NCI-H446 (cell line): ENCODE measurements at regions not wholly inside any gene's neighbourhood (a gene's known extent, or its start where the extent isn't known, plus 50 kb on each side); places are given as distances from the start of the nearest gene placed in this dataset.
A peak's percentile ranks its signal among the peaks of the same experiment; 100 is the strongest.
"Not testable (repeated sequence)": the region's sequence is repeated elsewhere in the genome, so short reads cannot be mapped to it uniquely, and the experiment has no call there.

Source experiments
- DNase-seq, 2 experiments: peaks; one replicate each; lab custom pipeline; 2025; lab: John Stamatoyannopoulos, UW

- peak; percentile 34 to 84 for DNase-seq
Observed at GRCh38 chr12:23083267-23083666, 458.3 kb downstream of the ETNK1 start.

GRCh38 chr12:23084236-23084995, 459.4 kb downstream of the ETNK1 start:
- peak; percentile 88 to 99 for DNase-seq

- no peak for DNase-seq
Observed at GRCh38 chr12:23088594-23088993, 463.6 kb downstream of the ETNK1 start.

DNA sequence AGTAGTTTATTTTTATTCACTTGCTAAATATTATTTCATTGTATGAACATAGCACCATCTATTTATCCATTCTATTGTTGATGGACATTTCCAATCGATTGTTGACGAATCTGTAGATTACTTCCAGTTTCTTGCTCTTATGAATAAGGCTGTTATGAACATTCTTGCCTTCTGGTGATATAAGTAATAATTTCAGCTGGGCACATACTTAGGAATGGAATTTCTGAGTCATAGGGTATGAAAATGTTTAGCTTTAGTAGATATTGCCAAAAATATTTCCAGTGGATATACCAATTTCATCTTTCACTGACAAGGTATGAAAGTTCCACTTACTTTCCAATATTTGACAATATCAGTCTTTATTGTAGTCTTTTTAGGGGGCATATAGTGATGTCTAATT, 468.5 kb downstream of the ETNK1 start:
- peak in 1 of 2 experiments; percentile 33 for DNase-seq

GRCh38 chr12:23096321-23096720, 471.4 kb downstream of the ETNK1 start:
- DNase-seq, result no peak

DNA sequence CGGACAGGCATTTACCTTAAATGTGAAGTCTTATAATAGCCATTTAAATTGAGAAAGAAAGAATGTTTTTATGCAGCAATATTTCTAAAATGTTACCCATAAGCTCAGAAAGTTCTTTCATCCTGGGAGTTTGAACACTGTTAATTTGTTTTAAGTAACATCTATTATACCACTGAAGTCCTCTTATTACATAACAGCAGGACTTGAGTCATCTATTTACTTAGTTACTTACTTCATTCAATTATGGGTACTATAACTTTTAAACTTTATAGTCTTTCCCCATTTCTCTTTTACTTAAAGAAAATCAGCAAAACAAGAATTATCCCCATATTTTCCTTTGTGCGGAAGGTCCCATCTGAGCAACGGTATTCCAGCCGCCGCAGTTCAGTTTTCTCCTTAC, 473.1 kb downstream of the ETNK1 start:
- no peak for DNase-seq

GRCh38 chr12:23098517-23098916, 473.5 kb downstream of the ETNK1 start:
- peak; percentile 84 to 85 for DNase-seq

GRCh38 chr12:23099104-23099503, 474.1 kb downstream of the ETNK1 start:
- DNase-seq, result no peak

- DNase-seq, result no peak
Observed at GRCh38 chr12:23099604-23100003, 474.6 kb downstream of the ETNK1 start.

- DNase-seq, result peak in 1 of 2 experiments; percentile 3
Observed at GRCh38 chr12:23108957-23109356, 484.0 kb downstream of the ETNK1 start.

GRCh38 chr12:23113781-23114180, 488.8 kb downstream of the ETNK1 start:
- no peak for DNase-seq

GRCh38 chr12:23115984-23116383, 491.0 kb downstream of the ETNK1 start:
- no peak for DNase-seq

GRCh38 chr12:23126794-23127193, 501.8 kb downstream of the ETNK1 start:
- no peak for DNase-seq

GRCh38 chr12:23127701-23128100, 502.7 kb downstream of the ETNK1 start:
- no peak for DNase-seq

GRCh38 chr12:23128462-23128861, 503.5 kb downstream of the ETNK1 start:
- no peak for DNase-seq

DNA sequence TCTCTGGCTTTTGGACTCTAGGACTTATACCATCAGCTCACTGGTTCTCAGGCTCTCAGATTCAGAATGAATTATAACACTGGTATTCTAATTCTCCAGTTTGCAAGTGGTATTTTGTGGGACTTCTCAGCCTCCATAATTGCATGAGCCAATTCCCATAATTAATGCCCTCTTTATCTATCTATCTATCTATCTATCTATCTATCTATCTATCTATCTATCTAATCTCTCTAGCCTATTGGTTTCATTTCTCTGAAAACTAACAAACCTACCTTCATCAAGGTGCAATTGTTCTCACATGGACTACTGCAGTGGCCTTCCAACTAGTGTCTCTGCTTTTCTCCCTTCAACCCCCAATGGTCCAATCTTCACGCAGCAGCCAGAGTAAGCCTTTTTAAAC, 507.4 kb downstream of the ETNK1 start:
- no peak for DNase-seq

DNA sequence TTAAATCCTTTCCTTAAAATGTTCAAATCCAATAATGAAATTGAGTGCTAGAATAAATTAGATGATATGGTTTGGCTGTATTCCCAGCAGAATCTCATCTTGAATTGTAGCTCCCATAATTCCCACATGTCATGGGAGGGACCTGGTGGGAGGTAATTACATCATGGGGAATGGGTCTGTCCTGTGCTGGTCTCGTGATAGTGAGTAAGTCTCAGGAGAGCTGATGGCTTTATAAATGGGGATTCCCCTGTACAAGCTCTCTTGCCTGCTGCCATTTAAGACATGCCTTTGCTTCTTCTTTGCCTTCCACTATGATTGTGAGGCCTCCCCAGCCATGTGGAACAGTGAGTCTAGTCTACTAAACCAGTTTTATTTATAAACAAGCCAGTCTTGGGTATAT, 508.5 kb downstream of the ETNK1 start:
- no peak for DNase-seq

- DNase-seq, result no peak
Observed at GRCh38 chr12:23139026-23139425, 514.1 kb downstream of the ETNK1 start.

DNA sequence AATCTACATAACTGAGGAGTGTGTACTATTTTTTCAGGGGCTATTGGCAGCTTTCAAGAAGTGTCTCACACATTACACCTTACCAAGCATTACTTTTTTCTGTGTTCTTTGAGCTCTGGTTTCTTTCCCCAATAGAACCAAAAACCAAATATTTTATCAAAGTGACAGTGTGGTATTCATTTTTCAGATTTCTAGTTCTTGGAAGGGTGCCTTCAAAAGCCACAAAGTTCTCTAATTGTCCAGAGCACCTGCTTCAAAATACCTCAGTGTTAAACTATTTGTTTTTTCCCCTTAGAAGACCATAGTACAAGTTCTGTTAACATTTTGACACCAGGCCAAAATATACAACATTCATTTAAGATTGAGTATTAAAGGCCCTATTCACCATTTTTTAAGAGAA, 515.7 kb downstream of the ETNK1 start:
- DNase-seq, result no peak

DNA sequence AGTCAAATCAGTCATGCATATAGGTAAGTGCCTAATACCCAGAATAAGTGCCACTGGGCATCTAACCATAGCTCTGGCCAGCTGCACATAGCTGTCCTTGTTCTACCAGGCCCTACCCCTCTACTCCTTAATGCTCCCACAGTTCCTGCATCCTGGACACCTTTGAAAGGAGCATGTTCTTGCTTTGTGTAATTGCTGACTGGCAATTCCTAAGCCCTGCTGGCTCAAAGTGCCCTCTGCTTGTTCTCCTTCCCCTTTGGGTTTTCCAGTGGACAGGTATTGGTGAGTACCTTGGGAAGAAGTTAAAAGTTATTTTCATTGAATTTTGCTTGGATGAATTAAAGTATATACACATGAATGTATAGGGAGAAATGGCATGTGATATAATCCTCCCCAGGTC, 516.4 kb downstream of the ETNK1 start:
- DNase-seq, result no peak

DNA sequence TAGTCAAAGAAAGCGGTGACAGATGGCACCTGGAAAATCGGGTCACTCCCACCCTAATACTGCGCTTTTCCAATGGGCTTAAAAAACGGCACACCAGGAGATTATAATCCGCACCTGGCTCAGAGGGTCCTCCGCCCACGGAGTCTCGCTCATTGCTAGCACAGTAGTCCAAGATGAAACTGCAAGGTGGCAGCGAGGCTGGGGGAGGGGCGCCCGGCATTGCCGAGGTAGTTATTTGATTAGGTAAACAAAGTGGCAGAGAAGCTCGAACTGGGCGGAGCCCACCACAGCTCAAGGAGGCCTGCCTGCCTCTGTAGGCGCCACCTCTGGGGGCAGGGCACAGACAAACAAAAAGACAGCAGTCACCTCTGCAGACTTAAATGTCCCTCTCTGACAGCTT, 521.1 kb downstream of the ETNK1 start:
- not testable (repeated sequence) for DNase-seq

DNA sequence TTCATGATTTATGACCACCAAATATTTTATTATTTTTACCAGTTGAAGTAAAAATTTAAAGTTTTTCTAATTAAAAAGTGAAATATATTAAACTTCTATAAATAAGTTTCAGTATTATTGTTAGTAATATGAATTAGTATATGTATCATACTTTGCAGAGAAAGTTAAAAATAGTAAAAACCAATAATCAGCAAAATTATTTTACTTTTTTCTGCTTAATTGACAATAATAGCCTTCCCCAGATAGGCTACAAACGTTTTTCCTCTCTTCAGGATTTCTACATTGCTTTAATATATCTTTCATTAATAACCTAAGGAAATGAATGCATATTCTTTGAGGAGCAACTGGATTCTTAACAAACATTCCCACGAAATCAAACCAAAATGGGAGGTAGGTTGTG, 543.5 kb downstream of the ETNK1 start:
- DNase-seq, result no peak

DNA sequence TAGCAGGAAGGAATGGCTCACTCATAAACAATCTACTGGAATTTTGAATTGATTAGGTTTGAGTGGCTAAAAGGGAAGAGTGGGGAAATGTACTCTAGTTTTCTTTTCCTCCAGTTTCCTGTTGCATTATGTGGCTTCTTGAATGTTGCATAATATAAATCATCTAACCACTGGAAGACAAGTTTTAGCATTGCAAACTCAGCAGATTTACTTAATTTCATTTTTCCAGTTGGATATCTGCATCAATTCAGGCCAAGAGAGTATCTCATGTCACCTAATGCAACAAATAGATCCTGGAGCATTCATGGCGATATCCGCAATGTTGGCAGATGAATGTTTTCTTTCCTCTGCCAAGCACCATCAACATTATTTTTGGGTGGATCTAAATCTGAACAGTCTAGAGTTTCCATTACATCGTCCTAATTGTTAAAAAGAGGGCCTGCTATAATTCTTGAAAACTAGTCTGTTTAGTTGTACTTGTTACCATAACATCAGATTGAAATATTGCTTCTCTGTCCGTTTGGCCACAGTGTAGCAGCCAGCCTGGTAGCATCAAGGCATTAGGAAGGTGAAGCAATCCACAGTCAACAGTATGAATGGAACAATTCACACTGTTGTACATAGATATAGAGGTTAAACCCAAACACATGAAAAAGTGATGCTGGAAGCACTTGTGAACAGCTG, 544.2 kb downstream of the ETNK1 start:
- peak in 1 of 2 experiments; percentile 29 for DNase-seq

DNA sequence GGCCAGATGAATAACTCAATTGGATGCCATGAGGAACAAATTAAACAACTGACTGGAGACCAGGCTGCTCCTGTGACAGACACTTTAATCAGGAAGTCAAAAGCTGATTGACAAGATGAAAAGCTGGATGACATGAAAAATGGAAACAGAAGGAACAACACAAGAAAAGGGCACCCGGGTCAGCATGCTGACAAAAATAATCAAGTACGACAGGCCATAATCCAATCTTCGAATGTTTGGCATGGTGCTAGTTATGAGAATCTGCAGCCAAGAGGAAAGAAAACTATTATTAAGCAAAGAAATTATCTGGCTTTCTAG, 544.7 kb downstream of the ETNK1 start:
- no peak for DNase-seq
